Cardiac septum (tissue), 1 donor: ENCODE measurements at regions not wholly inside any gene's neighbourhood (a gene's known extent, or its start where the extent isn't known, plus 50 kb on each side); places are given as distances from the start of the nearest gene placed in this dataset.

ENCODE experiments used
- DNase-seq: peaks from one replicate; pipeline ENCODE4 v3.0.0-alpha.2; 2020; ENCODE audit warnings: low spot score
- intact Hi-C: fragments of 100-400 bp; cut with DNase I; formaldehyde crosslinking; loops from one replicate; pipeline ENCODE4 v1.14.0; 2022
- donor health status: DM: no; HTN: no; CAD: no.

GRCh38 chr7:112395411-112395810 lies 54.8 kb upstream of the IFRD1 start:
- no peak for DNase-seq
- intact Hi-C loops: no loop called here

GRCh38 chr7:112395893-112396292 lies 54.4 kb upstream of the IFRD1 start:
- no peak for DNase-seq
- intact Hi-C loops: no loop called here

- DNase-seq: no peak
- intact Hi-C loops: no loop called here
Observed at GRCh38 chr7:112398534-112398933, 51.7 kb upstream of the IFRD1 start.

GRCh38 chr7:112399501-112399900 lies 50.8 kb upstream of the IFRD1 start:
- intact Hi-C loops: no loop called here
- no peak for DNase-seq

- intact Hi-C loops: loop anchor here (5.0 kb wide), 1 partner anchor 33 kb away; no protein-coding TSS in a partner anchor
- no peak for DNase-seq
Observed at GRCh38 chr7:112400141-112400540, 50.1 kb upstream of the IFRD1 start.
